SK-N-SH (cell line): ENCODE measurements at regions not wholly inside any gene's neighbourhood (a gene's known extent, or its start where the extent isn't known, plus 50 kb on each side); places are given as distances from the start of the nearest gene placed in this dataset.

Experiments
- MEF2A ChIP-seq: IDR thresholded peaks from 2 replicates; pipeline ENCODE4 v1.4.0; 2012; ENCODE audit warnings: low read depth, borderline replicate concordance
- USF2 ChIP-seq: fragments of 150-350 bp; IDR thresholded peaks from 2 replicates; pipeline ENCODE4 v1.6.1; 2017; ENCODE audit warnings: antibody characterized with exemption, low read length, low read depth, borderline replicate concordance
- TF ChIP-seq, protein P1 (sequence below): fragments of 200-600 bp; sonication (generic); IDR thresholded peaks from 2 replicates; pipeline ENCODE4 v1.6.1; 2017; ENCODE audit warnings: antibody characterized with exemption, mild to moderate bottlenecking, moderate library complexity
- TF ChIP-seq, protein P2 (sequence below): IDR thresholded peaks from 2 replicates; pipeline ENCODE4 v1.6.1; 2012; ENCODE audit warnings: mild to moderate bottlenecking, low read depth, low read length, moderate library complexity
- TF ChIP-seq, protein P3 (sequence below): IDR thresholded peaks from 2 replicates; pipeline ENCODE4; 2012

DNA sequence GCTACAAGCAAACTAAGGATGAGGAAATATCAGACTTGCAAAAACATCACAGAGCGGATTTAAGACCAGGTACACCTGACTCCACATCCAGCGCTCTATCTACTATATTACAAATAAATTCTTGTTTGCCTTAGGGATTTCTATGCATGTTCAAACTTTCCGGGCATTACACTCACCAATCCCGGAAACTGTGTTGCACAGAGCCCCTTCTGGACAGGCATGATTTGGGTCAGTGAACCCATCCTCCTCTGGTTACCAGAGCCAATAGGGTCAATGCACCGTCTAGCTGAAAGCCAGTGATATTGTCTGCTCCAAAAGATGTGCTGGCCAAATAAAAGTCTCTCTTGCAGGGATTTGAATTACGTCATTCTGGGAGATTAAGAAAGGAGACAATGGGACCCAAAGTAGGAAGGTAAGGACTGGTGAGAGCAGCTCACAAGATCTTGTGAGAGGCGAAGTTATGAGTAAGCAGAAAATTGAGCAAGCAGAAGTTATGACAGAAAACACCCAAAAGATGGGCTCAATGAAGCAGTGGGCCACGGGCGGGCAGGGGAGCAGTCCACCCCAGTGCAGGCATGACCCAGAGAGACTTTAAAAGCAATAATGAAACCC is 155.8 kb upstream of the RAI14 start:
- TF ChIP-seq USF2 (no peak), MEF2A (no peak)
- TF ChIP-seq, protein P1, sequence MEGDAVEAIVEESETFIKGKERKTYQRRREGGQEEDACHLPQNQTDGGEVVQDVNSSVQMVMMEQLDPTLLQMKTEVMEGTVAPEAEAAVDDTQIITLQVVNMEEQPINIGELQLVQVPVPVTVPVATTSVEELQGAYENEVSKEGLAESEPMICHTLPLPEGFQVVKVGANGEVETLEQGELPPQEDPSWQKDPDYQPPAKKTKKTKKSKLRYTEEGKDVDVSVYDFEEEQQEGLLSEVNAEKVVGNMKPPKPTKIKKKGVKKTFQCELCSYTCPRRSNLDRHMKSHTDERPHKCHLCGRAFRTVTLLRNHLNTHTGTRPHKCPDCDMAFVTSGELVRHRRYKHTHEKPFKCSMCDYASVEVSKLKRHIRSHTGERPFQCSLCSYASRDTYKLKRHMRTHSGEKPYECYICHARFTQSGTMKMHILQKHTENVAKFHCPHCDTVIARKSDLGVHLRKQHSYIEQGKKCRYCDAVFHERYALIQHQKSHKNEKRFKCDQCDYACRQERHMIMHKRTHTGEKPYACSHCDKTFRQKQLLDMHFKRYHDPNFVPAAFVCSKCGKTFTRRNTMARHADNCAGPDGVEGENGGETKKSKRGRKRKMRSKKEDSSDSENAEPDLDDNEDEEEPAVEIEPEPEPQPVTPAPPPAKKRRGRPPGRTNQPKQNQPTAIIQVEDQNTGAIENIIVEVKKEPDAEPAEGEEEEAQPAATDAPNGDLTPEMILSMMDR, result no peak
- TF ChIP-seq, protein P2, sequence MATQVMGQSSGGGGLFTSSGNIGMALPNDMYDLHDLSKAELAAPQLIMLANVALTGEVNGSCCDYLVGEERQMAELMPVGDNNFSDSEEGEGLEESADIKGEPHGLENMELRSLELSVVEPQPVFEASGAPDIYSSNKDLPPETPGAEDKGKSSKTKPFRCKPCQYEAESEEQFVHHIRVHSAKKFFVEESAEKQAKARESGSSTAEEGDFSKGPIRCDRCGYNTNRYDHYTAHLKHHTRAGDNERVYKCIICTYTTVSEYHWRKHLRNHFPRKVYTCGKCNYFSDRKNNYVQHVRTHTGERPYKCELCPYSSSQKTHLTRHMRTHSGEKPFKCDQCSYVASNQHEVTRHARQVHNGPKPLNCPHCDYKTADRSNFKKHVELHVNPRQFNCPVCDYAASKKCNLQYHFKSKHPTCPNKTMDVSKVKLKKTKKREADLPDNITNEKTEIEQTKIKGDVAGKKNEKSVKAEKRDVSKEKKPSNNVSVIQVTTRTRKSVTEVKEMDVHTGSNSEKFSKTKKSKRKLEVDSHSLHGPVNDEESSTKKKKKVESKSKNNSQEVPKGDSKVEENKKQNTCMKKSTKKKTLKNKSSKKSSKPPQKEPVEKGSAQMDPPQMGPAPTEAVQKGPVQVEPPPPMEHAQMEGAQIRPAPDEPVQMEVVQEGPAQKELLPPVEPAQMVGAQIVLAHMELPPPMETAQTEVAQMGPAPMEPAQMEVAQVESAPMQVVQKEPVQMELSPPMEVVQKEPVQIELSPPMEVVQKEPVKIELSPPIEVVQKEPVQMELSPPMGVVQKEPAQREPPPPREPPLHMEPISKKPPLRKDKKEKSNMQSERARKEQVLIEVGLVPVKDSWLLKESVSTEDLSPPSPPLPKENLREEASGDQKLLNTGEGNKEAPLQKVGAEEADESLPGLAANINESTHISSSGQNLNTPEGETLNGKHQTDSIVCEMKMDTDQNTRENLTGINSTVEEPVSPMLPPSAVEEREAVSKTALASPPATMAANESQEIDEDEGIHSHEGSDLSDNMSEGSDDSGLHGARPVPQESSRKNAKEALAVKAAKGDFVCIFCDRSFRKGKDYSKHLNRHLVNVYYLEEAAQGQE, result no peak
- TF ChIP-seq, protein P3, sequence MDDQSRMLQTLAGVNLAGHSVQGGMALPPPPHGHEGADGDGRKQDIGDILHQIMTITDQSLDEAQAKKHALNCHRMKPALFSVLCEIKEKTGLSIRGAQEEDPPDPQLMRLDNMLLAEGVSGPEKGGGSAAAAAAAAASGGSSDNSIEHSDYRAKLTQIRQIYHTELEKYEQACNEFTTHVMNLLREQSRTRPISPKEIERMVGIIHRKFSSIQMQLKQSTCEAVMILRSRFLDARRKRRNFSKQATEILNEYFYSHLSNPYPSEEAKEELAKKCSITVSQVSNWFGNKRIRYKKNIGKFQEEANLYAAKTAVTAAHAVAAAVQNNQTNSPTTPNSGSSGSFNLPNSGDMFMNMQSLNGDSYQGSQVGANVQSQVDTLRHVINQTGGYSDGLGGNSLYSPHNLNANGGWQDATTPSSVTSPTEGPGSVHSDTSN, result no peak
